Umbilical cord (tissue), 1 donor: ENCODE measurements at regions not wholly inside any gene's neighbourhood (a gene's known extent, or its start where the extent isn't known, plus 50 kb on each side); places are given as distances from the start of the nearest gene placed in this dataset.
A peak's percentile ranks its signal among the peaks of the same experiment; 100 is the strongest.

ENCODE experiments used
- DNase-seq: peaks from one replicate; pipeline ENCODE4 v3.0.0-alpha.2; 2015; ENCODE audit warnings: low spot score

DNA sequence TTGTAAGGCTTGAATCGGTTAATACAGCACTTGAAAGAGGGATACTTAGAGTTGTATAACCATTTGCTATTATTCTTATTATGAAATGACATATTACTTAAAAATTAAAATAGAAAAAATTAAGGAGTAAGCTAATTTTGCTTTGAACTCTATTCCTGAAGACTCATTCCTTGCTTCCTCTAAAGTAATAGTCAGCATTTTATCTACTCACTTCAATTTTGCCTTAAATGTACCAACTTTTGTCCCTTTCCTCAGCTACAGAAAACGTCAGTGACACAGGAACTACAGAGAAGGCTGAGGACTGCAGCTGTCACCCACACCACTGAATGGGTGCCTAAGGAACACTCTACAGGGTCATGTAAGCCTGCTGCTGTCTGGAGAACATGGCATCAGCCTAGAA, 80.7 kb upstream of the OSR1 start:
- DNase-seq = no peak

DNA sequence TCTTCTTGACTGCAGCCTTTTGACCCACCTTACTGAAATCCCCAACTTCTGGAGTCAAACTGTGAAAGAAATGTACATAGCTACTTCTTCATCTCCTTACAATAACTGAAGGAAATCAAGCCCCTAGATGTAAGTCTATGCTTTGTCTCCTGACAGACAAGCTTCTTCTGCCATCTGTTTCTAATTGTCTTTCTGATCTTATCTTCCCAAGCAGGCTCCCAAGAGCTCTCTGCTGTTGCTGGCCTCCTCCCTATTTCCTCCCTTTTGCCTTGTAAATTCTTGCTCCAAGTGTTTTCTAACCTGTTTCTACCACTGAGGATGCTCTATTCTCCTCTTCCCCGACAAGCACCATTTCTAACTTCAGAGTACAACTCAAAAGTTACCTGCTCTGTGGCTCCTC, 77.4 kb upstream of the OSR1 start:
- no peak for DNase-seq

GRCh38 chr2:19434413-19434812, 76.0 kb upstream of the OSR1 start:
- DNase-seq = no peak

GRCh38 chr2:19426941-19427340, 68.5 kb upstream of the OSR1 start:
- peak; percentile 57 for DNase-seq

DNA sequence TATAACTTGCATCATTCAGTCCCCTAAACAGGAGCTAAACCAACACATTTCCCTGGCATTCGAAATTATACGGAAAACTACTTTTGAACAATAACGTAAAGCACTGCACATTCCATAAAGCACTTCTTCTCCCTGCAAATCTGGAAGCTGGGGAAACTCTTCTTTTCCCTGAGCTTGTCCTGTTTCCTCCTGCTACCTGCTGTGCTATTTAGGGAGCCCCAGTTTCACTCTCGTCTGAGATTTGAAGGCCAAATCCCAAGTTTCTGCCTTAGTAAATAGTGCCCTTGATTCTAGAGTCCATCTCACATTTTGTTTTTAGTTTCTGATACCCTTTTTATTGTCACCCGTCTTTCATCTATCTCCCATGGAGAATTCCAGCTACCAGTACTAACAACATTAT, 67.7 kb upstream of the OSR1 start:
- DNase-seq = no peak

DNA sequence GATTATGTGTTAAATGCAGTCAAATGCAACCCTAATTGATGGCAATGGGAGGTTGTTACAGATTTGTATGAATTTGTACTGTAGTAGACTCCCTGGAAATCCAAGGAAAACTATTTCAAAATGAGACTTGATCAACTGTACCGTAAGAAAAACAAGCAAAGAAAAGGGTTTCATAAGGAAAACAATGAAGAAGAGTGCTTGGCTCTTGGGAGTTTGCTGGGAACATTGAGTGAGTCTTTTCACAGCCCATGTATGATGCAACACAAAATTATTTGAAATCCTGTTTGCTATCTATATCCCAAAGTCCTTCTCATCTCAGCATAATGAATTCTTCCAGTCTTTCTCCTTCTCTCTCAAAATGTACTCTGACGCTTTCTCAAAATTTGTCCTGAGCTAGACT, 67.0 kb upstream of the OSR1 start:
- DNase-seq = no peak

DNA sequence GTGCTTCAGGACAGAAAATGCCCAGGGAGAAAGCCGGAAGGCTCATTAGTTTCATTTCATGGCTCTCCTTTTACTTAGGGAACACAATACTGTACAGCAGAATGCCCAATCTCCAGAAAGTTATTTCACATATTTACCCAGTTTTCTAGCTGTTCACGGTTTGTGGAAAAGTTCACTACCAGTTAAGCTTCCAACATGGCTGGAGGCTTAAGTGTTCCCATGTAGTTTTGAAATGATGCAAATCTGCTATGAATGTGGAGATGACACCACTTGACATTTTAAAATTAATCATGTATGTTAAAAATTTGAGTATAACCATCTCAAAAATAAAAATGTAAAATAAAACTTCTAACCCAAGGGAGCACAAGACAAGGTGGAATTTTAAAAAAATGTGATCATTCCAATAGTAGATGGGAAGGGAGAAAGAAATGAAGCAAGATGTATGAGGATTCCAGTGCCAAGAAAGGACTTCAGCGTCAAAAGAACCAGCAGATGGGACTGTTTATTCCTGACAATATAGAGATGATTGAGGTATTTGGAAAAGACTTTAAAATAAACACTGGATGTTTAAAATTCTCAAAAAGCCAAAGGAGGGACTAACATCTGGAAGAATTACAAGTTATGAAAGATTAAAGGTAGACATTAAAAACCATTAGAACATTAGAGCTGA, 60.9 kb upstream of the OSR1 start:
- DNase-seq = peak; percentile 11

GRCh38 chr2:19416784-19417684, 58.6 kb upstream of the OSR1 start:
- no peak for DNase-seq

GRCh38 chr2:19416083-19416482, 57.7 kb upstream of the OSR1 start:
- no peak for DNase-seq

GRCh38 chr2:19409046-19409445, 50.6 kb upstream of the OSR1 start:
- DNase-seq = peak; percentile 44

GRCh38 chr2:19408592-19408991, 50.2 kb upstream of the OSR1 start:
- no peak for DNase-seq
